Liver (tissue), 8 donors: ENCODE measurements at regions not wholly inside any gene's neighbourhood (a gene's known extent, or its start where the extent isn't known, plus 50 kb on each side); places are given as distances from the start of the nearest gene placed in this dataset.

ENCODE experiments used
- DNase-seq: peaks from one replicate; pipeline ENCODE4 v3.0.0-alpha.2; 2017; ENCODE audit warnings: low spot score
- H3K27ac ChIP-seq, 2 donors: one replicate each; pipeline ENCODE4 v1.7.0; 2013; ENCODE audit warnings: inconsistent platforms in 2 of 2, low read length in 2 of 2, control low read depth in 1 of 2, low read depth in 1 of 2, mild to moderate bottlenecking in 1 of 2
- H3K27me3 ChIP-seq, 4 donors: one replicate each; pipeline versions ENCODE4 v1.6.1 to v1.7.0; 2013; ENCODE audit warnings: low read length in 3 of 4, inconsistent platforms in 1 of 4, mild to moderate bottlenecking in 1 of 4, moderate library complexity in 1 of 4; ENCODE audit not compliant: control insufficient read depth in 4 of 4, insufficient read depth in 4 of 4
- H3K36me3 ChIP-seq, 4 donors: one replicate each; pipeline versions ENCODE4 v1.6.1 to v1.7.0; 2013; ENCODE audit warnings: low read length in 3 of 4, mild to moderate bottlenecking in 3 of 4, low read depth in 1 of 4, moderate library complexity in 1 of 4; ENCODE audit not compliant: control insufficient read depth in 4 of 4, insufficient read depth in 3 of 4
- H3K4me1 ChIP-seq, 4 donors: one replicate each; pipeline versions ENCODE4 v1.6.1 to v1.7.0; 2013; ENCODE audit warnings: low read length in 3 of 4, mild to moderate bottlenecking in 3 of 4, moderate library complexity in 1 of 4; ENCODE audit not compliant: control insufficient read depth in 4 of 4, insufficient read depth in 4 of 4
- H3K4me3 ChIP-seq, 3 donors: one replicate each; pipeline versions ENCODE4 v1.6.1 to v1.7.0; 2013; ENCODE audit warnings: low read length in 3 of 3, control low read depth in 1 of 3, low read depth in 1 of 3, mild to moderate bottlenecking in 1 of 3
- H3K9ac ChIP-seq, 2 donors: one replicate each; pipeline ENCODE4 v1.7.0; 2013; ENCODE audit warnings: low read length in 2 of 2, mild to moderate bottlenecking in 2 of 2, moderate library complexity in 2 of 2, control low read depth in 1 of 2, low read depth in 1 of 2
- H3K9me3 ChIP-seq, 4 donors: one replicate each; pipeline versions ENCODE4 v1.6.1 to v1.7.0; 2013; ENCODE audit warnings: low read length in 3 of 4; ENCODE audit not compliant: control insufficient read depth in 4 of 4
- CTCF ChIP-seq: fragments of 150-350 bp; IDR thresholded peaks from 2 replicates; pipeline ENCODE4 v1.5.1; 2017; ENCODE audit warnings: improper control_type of control experiment, low read depth, low read length; ENCODE audit not compliant: missing input control
- EGR1 ChIP-seq, 2 donors: IDR thresholded peaks; 2 replicates each; pipeline ENCODE4 v1.6.1; 2016 to 2018; ENCODE audit warnings: antibody characterized with exemption in 2 of 2, low read depth in 2 of 2
- FOXA1 ChIP-seq: IDR thresholded peaks from 2 replicates; pipeline ENCODE4 v1.6.1; 2016; ENCODE audit warnings: antibody characterized with exemption
- FOXA2 ChIP-seq: IDR thresholded peaks from 2 replicates; pipeline ENCODE4 v1.6.1; 2016; ENCODE audit warnings: antibody characterized with exemption
- GABPA ChIP-seq, 2 donors: IDR thresholded peaks in 1 of 2; conservative IDR thresholded peaks in 1 of 2; 2 replicates each; pipeline ENCODE4 v1.6.1; 2016; ENCODE audit warnings: antibody characterized with exemption in 2 of 2, mild to moderate bottlenecking in 1 of 2, moderate library complexity in 1 of 2
- HNF4A ChIP-seq, 2 donors: conservative IDR thresholded peaks; 2 replicates each; pipeline ENCODE4 v1.6.1; 2016; ENCODE audit warnings: antibody characterized with exemption in 2 of 2, mild to moderate bottlenecking in 2 of 2
- HNF4G ChIP-seq: IDR thresholded peaks from 2 replicates; pipeline ENCODE4 v1.6.1; 2016; ENCODE audit warnings: antibody characterized with exemption
- NR2F2 ChIP-seq: IDR thresholded peaks from 2 replicates; pipeline ENCODE4 v1.6.1; 2016; ENCODE audit warnings: antibody characterized with exemption
- RAD21 ChIP-seq, 2 donors: IDR thresholded peaks; 2 replicates each; pipeline ENCODE4 v1.6.1; 2016; ENCODE audit warnings: antibody characterized with exemption in 2 of 2, mild to moderate bottlenecking in 2 of 2
- RXRA ChIP-seq, 2 donors: IDR thresholded peaks; 2 replicates each; pipeline ENCODE4 v1.6.1; 2017 to 2018; ENCODE audit warnings: antibody characterized with exemption in 2 of 2, mild to moderate bottlenecking in 1 of 2
- SP1 ChIP-seq: IDR thresholded peaks from 2 replicates; pipeline ENCODE4 v1.6.1; 2018; ENCODE audit warnings: antibody characterized with exemption, mild to moderate bottlenecking
- TAF1 ChIP-seq: conservative IDR thresholded peaks from 2 replicates; pipeline ENCODE4 v1.6.1; 2016; ENCODE audit warnings: antibody characterized with exemption, mild to moderate bottlenecking
- YY1 ChIP-seq: IDR thresholded peaks from 2 replicates; pipeline ENCODE4 v1.6.1; 2016; ENCODE audit warnings: antibody characterized with exemption, mild to moderate bottlenecking
- ZBTB33 ChIP-seq: IDR thresholded peaks from 2 replicates; pipeline ENCODE4 v1.6.1; 2016; ENCODE audit warnings: antibody characterized with exemption
- WGBS: extraction: QIAGEN DNeasy Blood & Tissue Kit; methylation state at CpG from one replicate; pipeline ENCODE4 v1.1.7; 2013; 5-methylcytosine and 5-hydroxymethylcytosine counted together
- TF ChIP-seq, protein P1 (sequence below): IDR thresholded peaks from 2 replicates; pipeline ENCODE4 v1.6.1; 2016; ENCODE audit warnings: antibody characterized with exemption
- TF ChIP-seq, protein P2 (sequence below): IDR thresholded peaks from 2 replicates; pipeline ENCODE4 v1.6.1; 2016; ENCODE audit warnings: antibody characterized with exemption, mild to moderate bottlenecking
- donor health status: healthy.
- donor health status: healthy.
- donor health status: healthy.
- donor health status: healthy.
- donor health status: healthy.

GRCh38 chr9:113658545-113658895, 195.0 kb downstream of the RGS3 start (continued):
- no peak for TF ChIP-seq ZBTB33
- TF ChIP-seq TAF1, result no peak
- TF ChIP-seq SP1, result no peak
- no peak for TF ChIP-seq RXRA (IDR thresholded peaks at IDR 0.05)

DNA sequence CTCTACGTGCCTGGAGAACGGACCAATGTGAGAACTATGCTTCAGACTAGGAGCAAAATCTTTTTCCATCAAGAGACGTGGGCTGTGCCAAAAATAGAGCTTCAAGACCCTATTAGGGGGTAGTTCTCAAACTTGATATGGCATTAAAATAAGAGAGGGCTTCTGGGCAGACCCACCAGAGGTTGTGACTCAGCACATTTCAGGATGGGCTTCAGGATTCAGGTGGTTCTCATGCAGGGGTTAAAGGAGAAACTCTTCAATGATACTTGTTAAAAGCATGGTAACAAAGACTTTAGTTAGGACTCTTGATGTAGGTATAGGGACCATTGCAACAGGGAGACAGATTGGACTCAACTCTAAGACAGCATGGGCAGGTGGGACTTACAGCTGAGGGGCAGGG, 195.5 kb downstream of the RGS3 start:
- H3K4me1 ChIP-seq, result peaks cover 1 to 23% (median 7%) of the 10 kb centered on the region in 4 donors
- WGBS, result 80% methylated on average over 3 of the region's 3 CpGs
- H3K36me3 ChIP-seq, result no peaks in the 10 kb centered on the region
- TF ChIP-seq RXRA (IDR thresholded peaks at IDR 0.05), result no peak
- no peak for TF ChIP-seq EGR1 (IDR thresholded peaks at IDR 0.05; ENCODE audit: low read depth in 2 of 2)
- no peak for TF ChIP-seq RAD21 (IDR thresholded peaks at IDR 0.05)
- no peak for TF ChIP-seq FOXA1
- no peak for TF ChIP-seq HNF4A (conservative IDR thresholded peaks at IDR 0.05)
- no peak for TF ChIP-seq SP1
- TF ChIP-seq GABPA (IDR thresholded peaks at IDR 0.05 in 1 of 2, conservative IDR thresholded peaks at IDR 0.05 in 1 of 2), result no peak
- TF ChIP-seq, protein P1, sequence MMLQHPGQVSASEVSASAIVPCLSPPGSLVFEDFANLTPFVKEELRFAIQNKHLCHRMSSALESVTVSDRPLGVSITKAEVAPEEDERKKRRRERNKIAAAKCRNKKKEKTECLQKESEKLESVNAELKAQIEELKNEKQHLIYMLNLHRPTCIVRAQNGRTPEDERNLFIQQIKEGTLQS, result no peak
- no peak for TF ChIP-seq TAF1
- no peaks in the 10 kb centered on the region for H3K9me3 ChIP-seq
- no peak overlapping the region for H3K27ac ChIP-seq
- no peak overlapping the region for H3K9ac ChIP-seq
- no peak for DNase-seq
- H3K27me3 ChIP-seq, result no peaks in the 10 kb centered on the region
- H3K4me3 ChIP-seq, result no peak overlapping the region

DNA sequence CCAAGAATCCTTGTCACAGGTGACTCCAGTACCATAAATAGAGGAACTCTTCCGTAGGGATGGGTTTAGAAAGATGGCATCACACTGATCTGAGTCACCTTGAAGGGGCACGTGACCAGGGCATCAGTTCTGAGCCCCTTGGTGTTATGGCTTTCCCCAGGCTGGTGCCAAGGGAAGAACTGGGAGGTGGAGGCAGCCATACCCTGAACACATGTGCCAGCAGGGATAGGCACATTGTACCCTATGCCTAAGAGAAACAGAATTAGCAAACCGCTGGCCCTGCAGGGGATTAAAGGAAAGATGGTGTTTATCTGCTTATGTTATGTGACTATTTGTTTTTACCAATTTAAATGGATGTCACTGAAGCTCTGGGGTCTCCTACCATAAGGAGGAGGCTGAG, 196.2 kb downstream of the RGS3 start:
- Histone ChIP-seq H3K27ac (no peak overlapping the region), H3K4me3 (no peak overlapping the region), H3K9me3 (no peaks in the 10 kb centered on the region), H3K9ac (no peak overlapping the region), H3K4me1 (peaks cover 1 to 18% (median 7%) of the 10 kb centered on the region in 4 donors), H3K36me3 (no peaks in the 10 kb centered on the region), H3K27me3 (no peaks in the 10 kb centered on the region)
- WGBS, result 76% methylated on average over 3 of the region's 3 CpGs
- TF ChIP-seq YY1 (no peak), HNF4G (no peak), TAF1 (no peak), FOXA2 (no peak), HNF4A (conservative IDR thresholded peaks at IDR 0.05) (no peak), ZBTB33 (no peak), CTCF (no peak), FOXA1 (no peak), EGR1 (IDR thresholded peaks at IDR 0.05; ENCODE audit: low read depth in 2 of 2) (no peak), RAD21 (IDR thresholded peaks at IDR 0.05) (no peak), NR2F2 (no peak)
- TF ChIP-seq, protein P2, sequence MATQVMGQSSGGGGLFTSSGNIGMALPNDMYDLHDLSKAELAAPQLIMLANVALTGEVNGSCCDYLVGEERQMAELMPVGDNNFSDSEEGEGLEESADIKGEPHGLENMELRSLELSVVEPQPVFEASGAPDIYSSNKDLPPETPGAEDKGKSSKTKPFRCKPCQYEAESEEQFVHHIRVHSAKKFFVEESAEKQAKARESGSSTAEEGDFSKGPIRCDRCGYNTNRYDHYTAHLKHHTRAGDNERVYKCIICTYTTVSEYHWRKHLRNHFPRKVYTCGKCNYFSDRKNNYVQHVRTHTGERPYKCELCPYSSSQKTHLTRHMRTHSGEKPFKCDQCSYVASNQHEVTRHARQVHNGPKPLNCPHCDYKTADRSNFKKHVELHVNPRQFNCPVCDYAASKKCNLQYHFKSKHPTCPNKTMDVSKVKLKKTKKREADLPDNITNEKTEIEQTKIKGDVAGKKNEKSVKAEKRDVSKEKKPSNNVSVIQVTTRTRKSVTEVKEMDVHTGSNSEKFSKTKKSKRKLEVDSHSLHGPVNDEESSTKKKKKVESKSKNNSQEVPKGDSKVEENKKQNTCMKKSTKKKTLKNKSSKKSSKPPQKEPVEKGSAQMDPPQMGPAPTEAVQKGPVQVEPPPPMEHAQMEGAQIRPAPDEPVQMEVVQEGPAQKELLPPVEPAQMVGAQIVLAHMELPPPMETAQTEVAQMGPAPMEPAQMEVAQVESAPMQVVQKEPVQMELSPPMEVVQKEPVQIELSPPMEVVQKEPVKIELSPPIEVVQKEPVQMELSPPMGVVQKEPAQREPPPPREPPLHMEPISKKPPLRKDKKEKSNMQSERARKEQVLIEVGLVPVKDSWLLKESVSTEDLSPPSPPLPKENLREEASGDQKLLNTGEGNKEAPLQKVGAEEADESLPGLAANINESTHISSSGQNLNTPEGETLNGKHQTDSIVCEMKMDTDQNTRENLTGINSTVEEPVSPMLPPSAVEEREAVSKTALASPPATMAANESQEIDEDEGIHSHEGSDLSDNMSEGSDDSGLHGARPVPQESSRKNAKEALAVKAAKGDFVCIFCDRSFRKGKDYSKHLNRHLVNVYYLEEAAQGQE, result no peak
- TF ChIP-seq, protein P1, result no peak
- no peak for DNase-seq
